OCI-LY1 (cell line): ENCODE measurements at regions not wholly inside any gene's neighbourhood (a gene's known extent, or its start where the extent isn't known, plus 50 kb on each side); places are given as distances from the start of the nearest gene placed in this dataset.

ENCODE experiments used
- H2AFZ ChIP-seq: fragments of 200-600 bp; sonication (generic), shearing (Covaris generic); 2 replicates; pipeline ENCODE4 v1.6.0; 2014; ENCODE audit warnings: antibody characterized with exemption, mild to moderate bottlenecking, low read length
- H3F3A ChIP-seq: fragments of 200-600 bp; sonication (generic), shearing (Covaris generic); 2 replicates; pipeline ENCODE4 v1.6.0; 2014; ENCODE audit warnings: mild to moderate bottlenecking, antibody characterized with exemption, low read length, moderate library complexity; ENCODE audit not compliant: insufficient read depth
- H3K27ac ChIP-seq: fragments of 200-600 bp; sonication (generic); 2 replicates; pipeline ENCODE4 v1.5.1; 2014; ENCODE audit warnings: low read length, mixed run types, mild to moderate bottlenecking, low read depth; ENCODE audit not compliant: poor library complexity, severe bottlenecking
- H3K27me3 ChIP-seq: fragments of 200-600 bp; sonication (generic); 2 replicates; pipeline ENCODE4 v1.6.0; 2014; ENCODE audit warnings: antibody characterized with exemption, mild to moderate bottlenecking, low read length, moderate library complexity; ENCODE audit not compliant: insufficient read depth
- H3K36me3 ChIP-seq: fragments of 200-600 bp; sonication (generic); 2 replicates; pipeline ENCODE4 v1.6.1; 2014; ENCODE audit warnings: mild to moderate bottlenecking, antibody characterized with exemption, low read length, moderate library complexity, mixed read lengths; ENCODE audit not compliant: insufficient read depth
- H3K4me1 ChIP-seq: fragments of 200-600 bp; sonication (generic); 2 replicates; pipeline ENCODE4 v1.5.1; 2014; ENCODE audit warnings: mild to moderate bottlenecking, low read length, moderate library complexity; ENCODE audit not compliant: insufficient read depth, severe bottlenecking
- H3K4me2 ChIP-seq: fragments of 200-600 bp; sonication (generic), shearing (Covaris generic); 2 replicates; pipeline ENCODE4 v1.6.1; 2014; ENCODE audit warnings: low read length
- H3K4me3 ChIP-seq: fragments of 200-600 bp; sonication (generic); 2 replicates; pipeline ENCODE4 v1.5.1; 2014; ENCODE audit warnings: low read length, low read depth, mild to moderate bottlenecking, mixed read lengths; ENCODE audit not compliant: poor library complexity, severe bottlenecking
- H3K79me2 ChIP-seq: fragments of 200-600 bp; shearing (Covaris generic); 2 replicates; pipeline ENCODE4 v1.6.1; 2016; ENCODE audit warnings: mixed run types, low read length, mixed read lengths; ENCODE audit not compliant: insufficient read depth
- H3K9ac ChIP-seq: fragments of 200-600 bp; sonication (generic), shearing (Covaris generic); 2 replicates; pipeline ENCODE4 v1.6.1; 2014; ENCODE audit warnings: mild to moderate bottlenecking, low read length, mixed read lengths
- H3K9me2 ChIP-seq: fragments of 200-600 bp; sonication (generic), shearing (Covaris generic); 2 replicates; pipeline ENCODE4 v1.6.1; 2014; ENCODE audit warnings: low read depth, mild to moderate bottlenecking, low read length, mixed read lengths
- H3K9me3 ChIP-seq: fragments of 200-600 bp; shearing (Covaris generic); 2 replicates; pipeline ENCODE4 v1.6.1; 2014; ENCODE audit warnings: low read length, mixed read lengths
- H4K20me1 ChIP-seq: fragments of 200-600 bp; sonication (generic), shearing (Covaris generic); 2 replicates; pipeline ENCODE4 v1.6.0; 2016; ENCODE audit warnings: mild to moderate bottlenecking, low read length; ENCODE audit not compliant: insufficient read depth
- EZH2 ChIP-seq: fragments of 200-600 bp; sonication (generic), shearing (Covaris generic); IDR thresholded peaks from 2 replicates; pipeline ENCODE4 v1.8.0; 2017; ENCODE audit warnings: borderline replicate concordance, mixed run types, mild to moderate bottlenecking, antibody characterized with exemption, low read length, moderate library complexity, mixed read lengths
- TF ChIP-seq, protein P1 (sequence below): fragments of 200-600 bp; sonication (generic), shearing (Covaris generic); IDR thresholded peaks from 2 replicates; pipeline ENCODE4 v1.5.1; 2017; ENCODE audit warnings: mild to moderate bottlenecking, antibody characterized with exemption, low read length, moderate library complexity, mixed read lengths

DNA sequence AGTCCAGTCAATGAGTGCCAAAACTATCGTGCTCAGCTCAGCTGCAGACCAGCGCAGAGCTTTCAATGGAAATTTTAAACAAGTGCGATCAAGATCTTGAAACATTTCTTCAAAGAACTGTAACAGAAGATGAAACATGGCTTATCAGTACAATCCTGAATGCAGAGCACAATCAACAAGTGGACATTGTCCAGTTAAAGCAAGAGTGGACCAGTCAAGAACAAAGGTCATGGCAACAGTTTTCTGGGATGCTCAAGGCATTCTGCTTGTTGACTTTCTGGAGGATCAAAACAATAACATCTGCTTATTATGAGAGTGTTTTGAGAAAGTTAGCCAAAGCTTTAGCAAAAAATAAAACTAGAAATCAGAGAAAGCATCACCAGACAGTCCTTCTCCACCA lies 374.2 kb downstream of the SETD4 start:
- Histone ChIP-seq H3K4me1 (no peaks in the 10 kb centered on the region), H3K4me3 (no peak overlapping the region), H3K27ac (no peak overlapping the region), H3K79me2 (no peaks in the 10 kb centered on the region), H3F3A (no peaks in the 10 kb centered on the region), H3K36me3 (no peaks in the 10 kb centered on the region), H3K27me3 (no peaks in the 10 kb centered on the region), H3K9me3 (no peaks in the 10 kb centered on the region), H3K9ac (no peak overlapping the region), H2AFZ (no peak overlapping the region), H3K9me2 (no peaks in the 10 kb centered on the region), H4K20me1 (peaks cover 2% of the 10 kb centered on the region; the same call in 1 of the 2 replicates), H3K4me2 (no peak overlapping the region)
- TF ChIP-seq, protein P1, sequence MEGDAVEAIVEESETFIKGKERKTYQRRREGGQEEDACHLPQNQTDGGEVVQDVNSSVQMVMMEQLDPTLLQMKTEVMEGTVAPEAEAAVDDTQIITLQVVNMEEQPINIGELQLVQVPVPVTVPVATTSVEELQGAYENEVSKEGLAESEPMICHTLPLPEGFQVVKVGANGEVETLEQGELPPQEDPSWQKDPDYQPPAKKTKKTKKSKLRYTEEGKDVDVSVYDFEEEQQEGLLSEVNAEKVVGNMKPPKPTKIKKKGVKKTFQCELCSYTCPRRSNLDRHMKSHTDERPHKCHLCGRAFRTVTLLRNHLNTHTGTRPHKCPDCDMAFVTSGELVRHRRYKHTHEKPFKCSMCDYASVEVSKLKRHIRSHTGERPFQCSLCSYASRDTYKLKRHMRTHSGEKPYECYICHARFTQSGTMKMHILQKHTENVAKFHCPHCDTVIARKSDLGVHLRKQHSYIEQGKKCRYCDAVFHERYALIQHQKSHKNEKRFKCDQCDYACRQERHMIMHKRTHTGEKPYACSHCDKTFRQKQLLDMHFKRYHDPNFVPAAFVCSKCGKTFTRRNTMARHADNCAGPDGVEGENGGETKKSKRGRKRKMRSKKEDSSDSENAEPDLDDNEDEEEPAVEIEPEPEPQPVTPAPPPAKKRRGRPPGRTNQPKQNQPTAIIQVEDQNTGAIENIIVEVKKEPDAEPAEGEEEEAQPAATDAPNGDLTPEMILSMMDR: no peak
- no peak for TF ChIP-seq EZH2

DNA sequence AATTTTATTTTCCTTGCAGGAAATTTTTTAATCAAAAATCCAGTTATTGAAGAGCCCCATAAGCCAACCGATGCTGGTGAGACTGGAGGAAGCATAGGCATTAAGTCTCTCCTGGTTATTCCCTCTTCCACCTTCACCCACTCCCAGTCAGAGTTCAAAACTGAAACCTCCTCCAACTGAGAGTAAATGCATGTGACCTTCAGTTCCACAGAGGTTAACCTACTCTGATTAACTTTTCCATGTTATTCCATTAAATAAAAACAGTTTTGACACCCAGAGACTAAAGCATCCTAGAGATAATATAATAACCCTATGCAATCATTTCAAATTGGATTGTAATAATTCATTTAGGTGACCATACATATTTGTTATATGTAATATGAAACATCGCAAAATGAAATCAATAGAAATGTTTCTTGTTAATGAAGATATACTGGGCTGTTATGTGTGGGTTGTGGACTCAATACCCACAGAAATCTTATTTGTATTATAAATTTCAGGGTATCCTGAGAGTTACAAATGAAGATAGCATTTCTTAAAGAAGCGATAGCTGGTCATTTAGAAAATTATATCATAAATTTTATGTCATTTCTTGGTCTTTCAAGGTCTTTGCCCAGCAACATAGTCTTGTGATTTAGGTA lies 376.5 kb downstream of the SETD4 start:
- Histone ChIP-seq H3K79me2 (no peaks in the 10 kb centered on the region), H3K4me3 (no peak overlapping the region), H4K20me1 (peaks cover 2% of the 10 kb centered on the region; the same call in 1 of the 2 replicates), H3K4me2 (no peak overlapping the region), H3K27ac (no peak overlapping the region), H3F3A (no peaks in the 10 kb centered on the region), H3K9me2 (no peaks in the 10 kb centered on the region), H3K27me3 (no peaks in the 10 kb centered on the region), H3K4me1 (no peaks in the 10 kb centered on the region), H3K36me3 (no peaks in the 10 kb centered on the region), H2AFZ (no peak overlapping the region), H3K9ac (no peak overlapping the region), H3K9me3 (no peaks in the 10 kb centered on the region)
- TF ChIP-seq, protein P1: no peak
- no peak for TF ChIP-seq EZH2

DNA sequence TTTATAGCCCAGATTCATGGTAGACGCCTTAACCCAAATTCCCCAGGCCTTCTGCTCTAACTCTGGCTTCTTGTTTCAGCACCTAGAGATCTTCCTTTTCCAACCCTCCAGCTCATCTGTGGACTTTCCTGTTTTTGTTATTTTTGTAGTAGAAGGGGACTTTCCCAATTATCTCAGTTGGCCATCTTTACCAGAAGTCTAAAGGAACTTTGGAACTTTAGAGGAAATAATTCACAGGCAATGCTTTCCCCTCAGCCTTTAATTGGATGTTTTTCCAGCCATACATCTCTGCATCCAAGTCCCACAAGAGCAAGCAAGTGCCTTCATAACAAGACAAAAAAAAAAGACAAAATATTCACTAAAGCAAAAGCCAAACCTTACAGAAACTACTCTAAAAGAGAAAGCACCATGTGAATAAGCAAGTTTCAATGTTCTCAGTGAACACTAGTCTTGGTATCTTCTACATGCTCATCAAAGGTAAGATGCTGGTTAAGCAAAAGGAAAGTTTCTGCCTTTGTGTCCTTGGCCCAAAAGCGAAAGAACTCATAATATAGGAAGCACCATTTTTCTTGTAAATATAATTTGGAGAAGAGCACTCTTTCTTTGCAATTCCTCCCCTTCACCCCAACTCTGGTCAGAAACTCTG lies 377.3 kb downstream of the SETD4 start:
- Histone ChIP-seq H2AFZ (no peak overlapping the region), H3K36me3 (no peaks in the 10 kb centered on the region), H3K4me1 (no peaks in the 10 kb centered on the region), H3K27me3 (no peaks in the 10 kb centered on the region), H3F3A (no peaks in the 10 kb centered on the region), H3K9me2 (no peaks in the 10 kb centered on the region), H3K9ac (no peak overlapping the region), H4K20me1 (peaks cover 2% of the 10 kb centered on the region; the same call in 1 of the 2 replicates), H3K4me3 (no peak overlapping the region), H3K9me3 (no peaks in the 10 kb centered on the region), H3K79me2 (no peaks in the 10 kb centered on the region), H3K27ac (no peak overlapping the region), H3K4me2 (no peak overlapping the region)
- no peak for TF ChIP-seq EZH2
- TF ChIP-seq, protein P1: no peak
